ENCODE measurements at regions not wholly inside any gene's neighbourhood (a gene's known extent, or its start where the extent isn't known, plus 50 kb on each side); places are given as distances from the start of the nearest gene placed in this dataset.

DNA sequence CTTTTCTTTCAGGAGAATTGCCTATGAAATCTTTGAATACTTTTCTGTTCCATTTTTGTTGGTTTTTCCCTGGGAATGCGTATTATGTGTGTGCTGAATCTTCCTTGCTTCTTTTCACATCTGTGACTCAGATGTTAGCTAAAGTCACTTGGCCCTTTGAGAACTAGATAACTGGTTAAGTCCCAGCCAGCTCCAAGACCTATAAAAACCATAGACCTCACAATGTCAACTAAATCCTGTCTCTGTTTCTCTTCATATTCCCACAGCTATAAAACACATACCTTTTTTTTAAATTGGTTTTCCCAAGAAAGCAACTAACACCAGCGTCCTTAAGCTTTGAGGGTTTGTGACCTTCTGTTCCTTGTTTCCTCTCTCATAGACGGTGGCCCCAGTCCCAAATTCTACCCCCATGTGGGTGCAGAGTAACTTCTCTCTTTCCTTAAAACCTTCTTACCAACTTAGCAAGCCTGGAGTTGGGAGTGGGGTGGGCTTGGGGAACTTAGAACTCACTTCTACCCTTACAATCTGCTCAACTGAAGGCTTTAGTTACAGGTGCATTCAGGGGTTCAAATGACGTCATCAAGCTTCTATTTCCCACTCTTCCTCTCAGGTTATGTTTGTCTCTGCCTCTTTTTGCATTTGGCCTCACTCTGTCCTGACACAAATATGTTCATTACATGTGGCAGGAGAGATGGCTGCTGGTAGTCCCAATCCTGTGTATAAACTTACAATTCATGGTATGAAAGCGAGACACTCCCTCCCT, 58.1 kb upstream of the TGIF1 start:
- no peak overlapping the region for H3K4me3 ChIP-seq
- Mint-ChIP-seq H3K27me3 (ENCODE audit: insufficient read depth, low read depth) (no peaks in the 10 kb centered on the region), H3K36me3 (peaks cover 2% of the 10 kb centered on the region), H3K9me3 (peaks cover 6% of the 10 kb centered on the region), H3K4me1 (peaks cover under 1% of the 10 kb centered on the region), H3K27ac (no peak overlapping the region), H3K4me3 (no peak overlapping the region)
- no peak overlapping the region for H3K27ac ChIP-seq
- no peaks in the 10 kb centered on the region for H3K36me3 ChIP-seq
- H2AFZ ChIP-seq (replicated peaks), result no peak overlapping the region
- H3F3A ChIP-seq (ENCODE audit: low read depth), result no peaks in the 10 kb centered on the region
- no peak for DNase-seq (ENCODE audit: low spot score)
- peak overlapping the region; percentile 10 for H3K4me2 ChIP-seq
- TF ChIP-seq EZH2phosphoT487 (IDR thresholded peaks at IDR 0.05), result no peak
- TF ChIP-seq EZH2 (IDR thresholded peaks at IDR 0.05), result no peak
- TF ChIP-seq, protein P1, sequence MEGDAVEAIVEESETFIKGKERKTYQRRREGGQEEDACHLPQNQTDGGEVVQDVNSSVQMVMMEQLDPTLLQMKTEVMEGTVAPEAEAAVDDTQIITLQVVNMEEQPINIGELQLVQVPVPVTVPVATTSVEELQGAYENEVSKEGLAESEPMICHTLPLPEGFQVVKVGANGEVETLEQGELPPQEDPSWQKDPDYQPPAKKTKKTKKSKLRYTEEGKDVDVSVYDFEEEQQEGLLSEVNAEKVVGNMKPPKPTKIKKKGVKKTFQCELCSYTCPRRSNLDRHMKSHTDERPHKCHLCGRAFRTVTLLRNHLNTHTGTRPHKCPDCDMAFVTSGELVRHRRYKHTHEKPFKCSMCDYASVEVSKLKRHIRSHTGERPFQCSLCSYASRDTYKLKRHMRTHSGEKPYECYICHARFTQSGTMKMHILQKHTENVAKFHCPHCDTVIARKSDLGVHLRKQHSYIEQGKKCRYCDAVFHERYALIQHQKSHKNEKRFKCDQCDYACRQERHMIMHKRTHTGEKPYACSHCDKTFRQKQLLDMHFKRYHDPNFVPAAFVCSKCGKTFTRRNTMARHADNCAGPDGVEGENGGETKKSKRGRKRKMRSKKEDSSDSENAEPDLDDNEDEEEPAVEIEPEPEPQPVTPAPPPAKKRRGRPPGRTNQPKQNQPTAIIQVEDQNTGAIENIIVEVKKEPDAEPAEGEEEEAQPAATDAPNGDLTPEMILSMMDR (IDR thresholded peaks at IDR 0.05), result no peak
- no peaks in the 10 kb centered on the region for H3K9me3 ChIP-seq (ENCODE audit: low read depth)
- no peaks in the 10 kb centered on the region for H4K20me1 ChIP-seq (ENCODE audit: low read depth)
- H3K79me2 ChIP-seq (ENCODE audit: low read depth), result no peaks in the 10 kb centered on the region
- H3K9ac ChIP-seq, result no peak overlapping the region
- H3K27me3 ChIP-seq, result no peaks in the 10 kb centered on the region
- peaks cover 14% of the 10 kb centered on the region for H3K4me1 ChIP-seq

- H3K27ac Mint-ChIP-seq, result no peak overlapping the region
These were observed 57.5 kb upstream of the TGIF1 start for GRCh38 chr18:3392467-3392855.

GRCh38 chr18:3394648-3395047, 55.3 kb upstream of the TGIF1 start:
- H3K4me3 ChIP-seq, result no peak overlapping the region
- peaks cover 25% of the 10 kb centered on the region for H3K4me1 ChIP-seq
- no peaks in the 10 kb centered on the region for H3K27me3 ChIP-seq
- H3K36me3 ChIP-seq, result no peaks in the 10 kb centered on the region
- DNase-seq (ENCODE audit: low spot score), result no peak
- no peaks in the 10 kb centered on the region for H3K79me2 ChIP-seq (ENCODE audit: low read depth)
- H3F3A ChIP-seq (ENCODE audit: low read depth), result peaks cover 11% of the 10 kb centered on the region
- TF ChIP-seq, protein P1 (IDR thresholded peaks at IDR 0.05), result no peak
- TF ChIP-seq EZH2 (IDR thresholded peaks at IDR 0.05), result no peak
- TF ChIP-seq EZH2phosphoT487 (IDR thresholded peaks at IDR 0.05), result no peak
- Mint-ChIP-seq H3K27ac (no peak overlapping the region), H3K4me1 (peaks cover 12% of the 10 kb centered on the region), H3K27me3 (ENCODE audit: insufficient read depth, low read depth) (no peaks in the 10 kb centered on the region), H3K4me3 (no peak overlapping the region), H3K36me3 (peaks cover 2% of the 10 kb centered on the region), H3K9me3 (peaks cover 6% of the 10 kb centered on the region)
- no peaks in the 10 kb centered on the region for H4K20me1 ChIP-seq (ENCODE audit: low read depth)
- H3K27ac ChIP-seq, result no peak overlapping the region
- no peak overlapping the region for H2AFZ ChIP-seq (replicated peaks)
- H3K4me2 ChIP-seq, result no peak overlapping the region
- H3K9ac ChIP-seq, result no peak overlapping the region
- no peaks in the 10 kb centered on the region for H3K9me3 ChIP-seq (ENCODE audit: low read depth)

More at GRCh38 chr18:3392467-3392855, 57.5 kb upstream of the TGIF1 start:
- Histone ChIP-seq H4K20me1 (ENCODE audit: low read depth) (no peaks in the 10 kb centered on the region), H3F3A (ENCODE audit: low read depth) (peaks cover 5% of the 10 kb centered on the region), H3K4me3 (no peak overlapping the region), H3K27ac (no peak overlapping the region), H3K4me1 (peaks cover 20% of the 10 kb centered on the region), H3K79me2 (ENCODE audit: low read depth) (no peaks in the 10 kb centered on the region), H3K9me3 (ENCODE audit: low read depth) (no peaks in the 10 kb centered on the region), H3K9ac (no peak overlapping the region), H3K36me3 (no peaks in the 10 kb centered on the region), H2AFZ (replicated peaks) (no peak overlapping the region), H3K27me3 (no peaks in the 10 kb centered on the region), H3K4me2 (peak overlapping the region; percentile 10)
- TF ChIP-seq EZH2 (IDR thresholded peaks at IDR 0.05) (no peak), EZH2phosphoT487 (IDR thresholded peaks at IDR 0.05) (no peak)
- TF ChIP-seq, protein P1 (IDR thresholded peaks at IDR 0.05), result no peak
- no peak for DNase-seq (ENCODE audit: low spot score)
- H3K27me3 Mint-ChIP-seq (ENCODE audit: insufficient read depth, low read depth), result no peaks in the 10 kb centered on the region
- H3K4me1 Mint-ChIP-seq, result peaks cover 6% of the 10 kb centered on the region
- H3K4me3 Mint-ChIP-seq, result no peak overlapping the region
- H3K9me3 Mint-ChIP-seq, result peaks cover 6% of the 10 kb centered on the region
- peaks cover 2% of the 10 kb centered on the region for H3K36me3 Mint-ChIP-seq
